ENCODE measurements at regions not wholly inside any gene's neighbourhood (a gene's known extent, or its start where the extent isn't known, plus 50 kb on each side); places are given as distances from the start of the nearest gene placed in this dataset.

GRCh38 chr1:222126052-222126451, 384.2 kb upstream of the DUSP10 start:
- no peak overlapping the region for H3K4me2 ChIP-seq
- no peak overlapping the region for H3K4me3 ChIP-seq (IDR thresholded peaks at IDR 0.05; ENCODE audit: insufficient read depth, low read depth, low read length)
- H2AFZ ChIP-seq (ENCODE audit: low read depth), result no peak overlapping the region
- H3K36me3 ChIP-seq (ENCODE audit: insufficient read depth), result no peaks in the 10 kb centered on the region
- no peaks in the 10 kb centered on the region for H3K27me3 ChIP-seq (ENCODE audit: insufficient read depth, low read depth)
- no peaks in the 10 kb centered on the region for H3K79me2 ChIP-seq (ENCODE audit: insufficient read depth, low read depth)
- H3K4me1 ChIP-seq (ENCODE audit: low read depth, poor library complexity, severe bottlenecking), result no peaks in the 10 kb centered on the region
- H3K9ac ChIP-seq, result no peak overlapping the region
- no peak for TF ChIP-seq CTCF (conservative IDR thresholded peaks at IDR 0.05; ENCODE audit: low read depth, low read length)
- no peaks in the 10 kb centered on the region for H4K20me1 ChIP-seq (ENCODE audit: insufficient read depth)
- no peak overlapping the region for H3K27ac ChIP-seq

GRCh38 chr1:222124602-222125001, 382.7 kb upstream of the DUSP10 start:
- H2AFZ ChIP-seq (ENCODE audit: low read depth), result no peak overlapping the region
- no peaks in the 10 kb centered on the region for H4K20me1 ChIP-seq (ENCODE audit: insufficient read depth)
- H3K4me3 ChIP-seq (IDR thresholded peaks at IDR 0.05; ENCODE audit: insufficient read depth, low read depth, low read length), result no peak overlapping the region
- H3K4me2 ChIP-seq, result no peak overlapping the region
- no peak overlapping the region for H3K27ac ChIP-seq
- H3K36me3 ChIP-seq (ENCODE audit: insufficient read depth), result no peaks in the 10 kb centered on the region
- peak; percentile 35; the same call in 1 of the 2 replicates for TF ChIP-seq CTCF (conservative IDR thresholded peaks at IDR 0.05; ENCODE audit: low read depth, low read length)
- no peak overlapping the region for H3K9ac ChIP-seq
- no peaks in the 10 kb centered on the region for H3K79me2 ChIP-seq (ENCODE audit: insufficient read depth, low read depth)
- no peaks in the 10 kb centered on the region for H3K27me3 ChIP-seq (ENCODE audit: insufficient read depth, low read depth)
- H3K4me1 ChIP-seq (ENCODE audit: low read depth, poor library complexity, severe bottlenecking), result no peaks in the 10 kb centered on the region

GRCh38 chr1:222123111-222123510, 381.2 kb upstream of the DUSP10 start:
- H3K79me2 ChIP-seq (ENCODE audit: insufficient read depth, low read depth), result no peaks in the 10 kb centered on the region

GRCh38 chr1:222117809-222118208, 375.9 kb upstream of the DUSP10 start:
- no peak overlapping the region for H3K4me2 ChIP-seq
- no peak overlapping the region for H2AFZ ChIP-seq (ENCODE audit: low read depth)
- no peaks in the 10 kb centered on the region for H3K79me2 ChIP-seq (ENCODE audit: insufficient read depth, low read depth)
- no peak overlapping the region for H3K9ac ChIP-seq
- no peak overlapping the region for H3K27ac ChIP-seq
- no peak for TF ChIP-seq CTCF (conservative IDR thresholded peaks at IDR 0.05; ENCODE audit: low read depth, low read length)
- H3K27me3 ChIP-seq (ENCODE audit: insufficient read depth, low read depth), result no peaks in the 10 kb centered on the region
- no peak overlapping the region for H3K4me3 ChIP-seq (IDR thresholded peaks at IDR 0.05; ENCODE audit: insufficient read depth, low read depth, low read length)
- H3K36me3 ChIP-seq (ENCODE audit: insufficient read depth), result no peaks in the 10 kb centered on the region
- H3K4me1 ChIP-seq (ENCODE audit: low read depth, poor library complexity, severe bottlenecking), result no peaks in the 10 kb centered on the region
- H4K20me1 ChIP-seq (ENCODE audit: insufficient read depth), result no peaks in the 10 kb centered on the region

More at GRCh38 chr1:222123111-222123510, 381.2 kb upstream of the DUSP10 start:
- no peak for TF ChIP-seq CTCF (conservative IDR thresholded peaks at IDR 0.05; ENCODE audit: low read depth, low read length)
- H3K27me3 ChIP-seq (ENCODE audit: insufficient read depth, low read depth), result no peaks in the 10 kb centered on the region
- H4K20me1 ChIP-seq (ENCODE audit: insufficient read depth), result no peaks in the 10 kb centered on the region
- no peaks in the 10 kb centered on the region for H3K4me1 ChIP-seq (ENCODE audit: low read depth, poor library complexity, severe bottlenecking)
- no peak overlapping the region for H3K4me3 ChIP-seq (IDR thresholded peaks at IDR 0.05; ENCODE audit: insufficient read depth, low read depth, low read length)
- H3K36me3 ChIP-seq (ENCODE audit: insufficient read depth), result no peaks in the 10 kb centered on the region
- H3K27ac ChIP-seq, result no peak overlapping the region
- no peak overlapping the region for H3K9ac ChIP-seq
- H2AFZ ChIP-seq (ENCODE audit: low read depth), result no peak overlapping the region
- H3K4me2 ChIP-seq, result no peak overlapping the region

Measured in KMS-11 (cell line).